ENCODE measurements at regions not wholly inside any gene's neighbourhood (a gene's known extent, or its start where the extent isn't known, plus 50 kb on each side); places are given as distances from the start of the nearest gene placed in this dataset.

DNA sequence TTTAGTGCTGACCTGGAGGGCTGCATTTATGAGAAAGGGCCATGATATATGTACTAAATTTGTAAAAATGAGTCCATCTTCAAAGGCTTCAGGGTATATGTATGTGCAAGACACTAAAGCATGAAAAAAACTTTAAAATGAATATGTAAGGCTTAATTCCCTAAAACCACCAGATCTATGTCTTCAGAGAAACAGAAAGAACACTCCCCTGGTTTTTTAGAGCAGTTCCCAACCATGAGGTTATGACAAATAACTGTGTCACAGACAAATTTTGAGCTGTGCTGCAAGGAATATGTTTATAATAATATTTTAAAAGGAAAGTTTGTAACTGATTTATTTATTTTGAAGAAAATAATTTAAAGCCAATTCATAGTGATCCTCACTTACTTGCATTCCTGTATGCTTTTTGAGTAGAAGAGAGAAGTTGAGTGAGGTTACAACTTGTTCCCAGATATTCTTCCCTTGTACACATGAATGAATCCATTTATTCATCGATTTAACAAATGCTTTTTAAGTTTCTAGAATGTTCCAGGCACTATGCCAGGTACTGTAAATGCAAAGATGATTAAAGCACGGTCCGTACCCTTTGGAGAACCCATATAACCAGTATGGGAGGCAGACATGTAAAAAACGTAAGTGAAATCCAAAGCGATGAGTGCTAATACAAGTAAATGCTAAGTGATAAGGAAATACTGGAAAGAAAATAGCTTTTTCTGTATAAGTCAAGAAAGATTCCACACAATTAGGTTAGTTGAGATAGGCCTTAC lies 295.2 kb upstream of the DIAPH2 start:
- TF ChIP-seq, protein P1, sequence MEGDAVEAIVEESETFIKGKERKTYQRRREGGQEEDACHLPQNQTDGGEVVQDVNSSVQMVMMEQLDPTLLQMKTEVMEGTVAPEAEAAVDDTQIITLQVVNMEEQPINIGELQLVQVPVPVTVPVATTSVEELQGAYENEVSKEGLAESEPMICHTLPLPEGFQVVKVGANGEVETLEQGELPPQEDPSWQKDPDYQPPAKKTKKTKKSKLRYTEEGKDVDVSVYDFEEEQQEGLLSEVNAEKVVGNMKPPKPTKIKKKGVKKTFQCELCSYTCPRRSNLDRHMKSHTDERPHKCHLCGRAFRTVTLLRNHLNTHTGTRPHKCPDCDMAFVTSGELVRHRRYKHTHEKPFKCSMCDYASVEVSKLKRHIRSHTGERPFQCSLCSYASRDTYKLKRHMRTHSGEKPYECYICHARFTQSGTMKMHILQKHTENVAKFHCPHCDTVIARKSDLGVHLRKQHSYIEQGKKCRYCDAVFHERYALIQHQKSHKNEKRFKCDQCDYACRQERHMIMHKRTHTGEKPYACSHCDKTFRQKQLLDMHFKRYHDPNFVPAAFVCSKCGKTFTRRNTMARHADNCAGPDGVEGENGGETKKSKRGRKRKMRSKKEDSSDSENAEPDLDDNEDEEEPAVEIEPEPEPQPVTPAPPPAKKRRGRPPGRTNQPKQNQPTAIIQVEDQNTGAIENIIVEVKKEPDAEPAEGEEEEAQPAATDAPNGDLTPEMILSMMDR (conservative IDR thresholded peaks at IDR 0.05), result no peak
- TF ChIP-seq EZH2 (IDR thresholded peaks at IDR 0.05; ENCODE audit: low read depth), result no peak

Data from PC-9 (cell line).